Muscle of back (tissue), 3 donors: ENCODE measurements at regions not wholly inside any gene's neighbourhood (a gene's known extent, or its start where the extent isn't known, plus 50 kb on each side); places are given as distances from the start of the nearest gene placed in this dataset.
A peak's percentile ranks its signal among the peaks of the same experiment; 100 is the strongest.
"Not testable (repeated sequence)": the region's sequence is repeated elsewhere in the genome, so short reads cannot be mapped to it uniquely, and the experiment has no call there.

ENCODE experiments used
- DNase-seq, 3 donors: peaks; one replicate each; pipeline versions ENCODE4 v3.0.0 to v3.0.0-alpha.2; 2013

- no peak for DNase-seq
These were observed 71.0 kb upstream of the MARCKS start for GRCh38 chr6:113786168-113786567.

- DNase-seq = no peak
These were observed 68.6 kb upstream of the MARCKS start for GRCh38 chr6:113788586-113788985.

- DNase-seq = not testable (repeated sequence)
These were observed 65.9 kb upstream of the MARCKS start for GRCh38 chr6:113791225-113791624.

GRCh38 chr6:113795371-113795770 is 61.8 kb upstream of the MARCKS start:
- not testable (repeated sequence) for DNase-seq

GRCh38 chr6:113796038-113796437 is 61.1 kb upstream of the MARCKS start:
- DNase-seq = no peak

GRCh38 chr6:113802779-113803178 is 54.4 kb upstream of the MARCKS start:
- DNase-seq = no peak

- peak in 1 of 3 donors; percentile 56 for DNase-seq
These were observed 51.9 kb upstream of the MARCKS start for GRCh38 chr6:113805173-113805790.

GRCh38 chr6:113805811-113806495 is 51.2 kb upstream of the MARCKS start:
- DNase-seq = peak in 2 of 3 donors; percentile 52 to 78
